Activated CD4-positive, alpha-beta T cell treated with anti-CD3 and anti-CD28 coated beads, Interleukin-2, amount 50 U/mL, for 1 hour (primary cell): ENCODE measurements at regions not wholly inside any gene's neighbourhood (a gene's known extent, or its start where the extent isn't known, plus 50 kb on each side); places are given as distances from the start of the nearest gene placed in this dataset.

ENCODE experiments used
- DNase-seq: peaks from one replicate; pipeline ENCODE4 v3.0.0-alpha.2; 2020

DNA sequence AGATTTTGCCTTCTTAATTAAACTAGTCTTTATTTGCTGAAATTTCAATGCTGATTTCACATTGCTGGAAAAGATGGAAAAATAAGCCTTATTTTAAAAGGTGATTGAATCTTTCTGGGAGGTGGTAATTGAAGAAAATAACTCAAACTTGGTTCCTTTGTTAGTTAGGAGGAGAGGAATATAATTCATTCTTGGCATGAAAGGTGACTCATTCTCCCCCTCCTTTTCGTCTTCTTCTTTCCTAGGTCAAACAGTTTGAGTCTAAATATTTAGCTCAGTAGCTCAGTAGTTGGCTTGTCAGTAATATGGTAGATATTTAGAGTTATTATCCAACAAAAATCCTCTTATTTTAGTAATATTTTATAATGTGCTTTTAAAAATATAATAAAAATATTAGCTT lies 353.9 kb upstream of the MEF2C start:
- DNase-seq: no peak

GRCh38 chr5:89233462-89233861 lies 350.5 kb upstream of the MEF2C start:
- DNase-seq: no peak

GRCh38 chr5:89232139-89232603 lies 349.2 kb upstream of the MEF2C start:
- DNase-seq: no peak

DNA sequence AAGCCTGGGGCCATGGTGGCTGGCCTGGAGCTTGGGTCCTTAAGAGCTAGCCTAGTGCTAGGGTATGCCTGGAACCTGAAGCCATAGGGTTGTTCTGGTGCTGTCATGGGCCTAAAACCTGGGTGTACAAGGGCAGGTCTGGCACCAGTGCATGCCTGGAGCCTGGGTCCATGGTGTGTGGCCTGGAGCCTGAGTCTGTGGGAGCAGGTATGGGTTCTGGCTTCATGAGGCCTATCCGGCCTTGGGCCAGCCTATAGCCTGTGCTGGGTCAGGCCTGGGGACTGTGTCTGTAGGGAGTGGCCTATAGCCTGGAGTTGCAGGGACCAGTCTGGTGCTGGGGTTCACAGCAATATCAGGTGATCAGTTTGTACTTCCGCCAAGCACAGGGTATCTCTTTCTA lies 347.2 kb upstream of the MEF2C start:
- DNase-seq: no peak

- DNase-seq: no peak
Observed at GRCh38 chr5:89229331-89230070, 346.5 kb upstream of the MEF2C start.

GRCh38 chr5:89228355-89228754 lies 345.4 kb upstream of the MEF2C start:
- DNase-seq: no peak

GRCh38 chr5:89218364-89218763 lies 335.4 kb upstream of the MEF2C start:
- DNase-seq: no peak

GRCh38 chr5:89216606-89217005 lies 333.6 kb upstream of the MEF2C start:
- DNase-seq: no peak

DNA sequence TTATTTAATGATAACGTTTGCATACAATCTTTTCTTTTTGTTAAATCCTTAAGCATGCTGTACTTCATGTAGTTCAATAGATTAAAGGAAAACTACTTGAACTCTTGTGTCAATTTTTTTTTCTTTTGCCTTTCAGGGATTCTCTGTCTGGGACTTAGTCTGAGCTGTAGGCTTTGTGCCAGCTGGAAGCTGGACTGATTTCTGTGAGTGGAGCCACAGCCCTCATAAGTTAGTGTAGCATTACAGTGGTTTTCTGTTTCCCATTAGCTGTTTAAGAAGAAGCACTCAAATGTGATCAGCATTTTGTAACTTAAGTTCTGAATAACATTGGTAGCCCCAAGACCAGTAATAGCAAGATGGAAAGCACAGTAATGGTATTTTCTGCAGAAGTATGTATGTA lies 330.6 kb upstream of the MEF2C start:
- DNase-seq: no peak

- no peak for DNase-seq
Observed at GRCh38 chr5:89211836-89212235, 328.9 kb upstream of the MEF2C start.

- DNase-seq: no peak
Observed at GRCh38 chr5:89208811-89209210, 325.8 kb upstream of the MEF2C start.

- no peak for DNase-seq
Observed at GRCh38 chr5:89208392-89208791, 325.4 kb upstream of the MEF2C start.

GRCh38 chr5:89204756-89205155 lies 321.8 kb upstream of the MEF2C start:
- no peak for DNase-seq

DNA sequence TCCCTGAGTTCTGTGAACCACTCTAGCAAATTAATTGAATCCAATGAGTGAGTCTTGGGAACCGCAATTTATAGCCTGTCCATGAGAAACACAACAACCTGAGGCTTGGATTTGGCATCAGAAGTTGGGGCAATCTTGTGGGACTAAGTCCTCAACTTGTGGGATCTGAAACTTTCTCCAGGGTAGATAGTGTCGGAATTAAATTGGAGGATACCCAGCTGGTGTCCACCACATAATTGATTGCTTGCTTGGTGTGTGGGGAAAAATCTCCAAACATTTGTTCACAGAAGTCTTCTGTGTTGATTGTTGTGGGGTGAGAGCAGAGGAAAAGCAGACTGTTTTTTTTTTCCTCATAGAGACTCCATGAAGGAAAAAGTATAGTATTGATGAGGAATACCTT lies 320.6 kb upstream of the MEF2C start:
- DNase-seq: no peak

- DNase-seq: no peak
Observed at GRCh38 chr5:89200899-89201298, 317.9 kb upstream of the MEF2C start.

- DNase-seq: no peak
Observed at GRCh38 chr5:89199306-89199705, 316.3 kb upstream of the MEF2C start.

DNA sequence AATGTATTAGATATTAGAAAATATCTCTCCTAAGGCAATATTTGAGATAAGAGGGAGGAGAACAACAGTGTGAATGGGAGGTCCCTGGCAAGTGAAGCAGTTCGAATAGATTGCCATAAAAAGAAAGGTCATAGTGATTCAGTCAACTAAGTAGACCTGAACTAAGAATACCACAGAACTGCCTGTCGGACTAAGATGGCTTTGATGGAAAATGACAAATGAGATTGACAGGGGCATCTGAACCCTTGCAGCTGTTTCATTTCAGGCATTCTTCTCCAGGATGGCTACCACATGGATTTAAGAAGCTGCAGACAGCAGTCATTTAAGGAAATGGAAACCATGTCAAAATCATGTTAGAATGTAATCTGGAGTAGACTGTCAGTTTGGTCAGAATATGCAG lies 308.4 kb upstream of the MEF2C start:
- DNase-seq: no peak

DNA sequence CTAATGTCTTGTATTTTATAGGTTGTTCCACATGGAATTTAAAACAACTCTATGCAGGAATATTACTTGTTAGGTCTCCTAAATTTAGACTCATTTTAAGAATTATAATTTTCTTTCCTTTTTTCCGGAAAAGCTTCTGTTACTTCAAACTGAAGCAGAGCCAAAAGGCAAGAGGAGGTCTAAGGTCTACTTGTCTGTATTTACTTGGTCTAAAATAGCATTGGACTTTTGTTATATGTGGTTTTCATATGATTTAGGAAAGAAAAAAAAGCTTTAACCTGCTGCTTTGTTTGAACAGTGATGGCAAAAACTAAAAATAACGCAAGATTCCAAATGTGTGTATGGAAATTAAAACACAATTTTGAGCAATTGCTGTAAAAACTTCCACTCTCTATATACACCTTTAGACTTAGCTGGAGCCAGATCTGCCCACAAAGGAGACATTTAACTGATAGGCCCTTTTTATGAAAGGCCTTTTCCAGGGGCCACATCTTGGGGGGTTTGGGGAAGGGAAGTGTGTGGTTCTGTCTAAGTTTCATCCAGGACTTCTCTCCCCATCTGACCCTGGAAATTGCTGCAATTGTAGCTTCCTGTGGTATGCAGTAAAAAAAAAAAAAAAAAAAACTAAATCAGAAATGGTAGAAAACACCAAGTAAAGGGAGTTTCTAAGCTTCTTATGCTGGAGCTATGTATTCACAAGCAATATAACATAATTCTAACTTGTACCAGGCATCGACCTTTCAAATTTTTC lies 307.7 kb upstream of the MEF2C start:
- DNase-seq: no peak

DNA sequence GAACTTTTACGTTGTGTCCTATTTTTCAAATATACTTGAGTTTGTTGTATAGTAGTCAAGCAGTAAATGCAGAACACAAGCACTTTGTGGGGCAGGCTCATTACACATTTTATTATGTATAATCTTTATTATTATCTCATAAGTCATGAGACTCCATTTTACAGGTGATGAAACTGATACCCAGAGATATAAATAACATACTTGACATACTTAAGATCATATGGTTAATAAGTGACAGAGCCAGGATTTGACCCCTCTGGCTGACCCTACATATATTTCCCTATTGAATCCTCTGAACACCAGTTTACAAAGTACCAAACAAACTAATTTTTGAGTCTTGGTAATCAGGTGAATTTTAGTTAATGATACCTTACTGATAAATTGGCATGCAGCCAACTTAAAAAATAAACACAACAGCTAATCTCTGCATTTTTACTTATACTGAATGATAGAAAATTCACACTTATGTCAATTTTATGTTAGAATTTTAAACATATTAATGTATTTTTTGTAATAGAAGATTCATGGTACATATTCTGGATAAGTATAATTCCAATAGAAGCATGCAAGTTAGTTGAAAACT lies 305.0 kb upstream of the MEF2C start:
- no peak for DNase-seq

DNA sequence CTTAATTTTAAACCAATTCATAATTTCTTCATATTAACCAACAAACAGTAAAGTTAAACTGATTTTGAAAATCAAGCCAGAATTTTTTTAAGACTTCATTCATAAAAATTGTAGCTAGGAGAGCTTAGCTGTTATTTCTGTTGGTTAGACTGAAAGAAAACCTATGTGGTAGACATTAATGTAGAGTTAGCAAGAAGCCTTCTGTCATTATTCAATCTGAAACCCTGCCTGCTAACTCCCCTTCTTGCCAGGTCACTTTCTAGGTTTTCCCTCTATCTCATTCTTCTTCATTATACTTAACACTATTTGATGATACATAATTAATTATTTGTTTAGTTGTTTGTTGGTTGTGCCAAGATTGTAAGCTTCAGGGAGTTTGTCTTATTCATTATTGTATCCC lies 304.3 kb upstream of the MEF2C start:
- DNase-seq: no peak

GRCh38 chr5:89181546-89181945 lies 298.6 kb upstream of the MEF2C start:
- no peak for DNase-seq

DNA sequence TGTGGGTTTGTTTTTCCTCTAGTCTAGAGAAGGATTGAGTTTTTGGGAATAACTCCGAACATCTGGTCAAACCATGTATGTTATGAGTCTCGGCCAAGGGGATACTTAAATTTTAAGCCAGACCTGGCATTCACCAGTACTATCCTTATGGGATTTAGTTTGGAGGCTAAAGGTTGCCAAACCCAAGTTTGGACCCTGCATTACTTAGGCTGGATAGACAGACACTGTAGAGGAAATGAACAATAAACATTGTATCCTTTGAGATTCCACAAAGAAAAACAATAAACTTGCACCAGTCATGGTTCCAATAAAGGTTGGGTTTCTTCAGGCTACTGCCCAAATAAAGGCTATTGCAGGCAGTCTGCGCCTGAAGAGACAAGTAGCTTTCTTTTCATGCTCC lies 296.7 kb upstream of the MEF2C start:
- DNase-seq: no peak

- DNase-seq: no peak
Observed at GRCh38 chr5:89178541-89178940, 295.6 kb upstream of the MEF2C start.

- no peak for DNase-seq
Observed at GRCh38 chr5:89173528-89173927, 290.5 kb upstream of the MEF2C start.
